OCI-LY1 (cell line): ENCODE measurements at regions not wholly inside any gene's neighbourhood (a gene's known extent, or its start where the extent isn't known, plus 50 kb on each side); places are given as distances from the start of the nearest gene placed in this dataset.

Source experiments
- H2AFZ ChIP-seq: fragments of 200-600 bp; sonication (generic), shearing (Covaris generic); 2 replicates; pipeline ENCODE4 v1.6.0; 2014; ENCODE audit warnings: antibody characterized with exemption, mild to moderate bottlenecking, low read length
- H3F3A ChIP-seq: fragments of 200-600 bp; sonication (generic), shearing (Covaris generic); 2 replicates; pipeline ENCODE4 v1.6.0; 2014; ENCODE audit warnings: mild to moderate bottlenecking, antibody characterized with exemption, low read length, moderate library complexity; ENCODE audit not compliant: insufficient read depth
- H3K27ac ChIP-seq: fragments of 200-600 bp; sonication (generic); 2 replicates; pipeline ENCODE4 v1.5.1; 2014; ENCODE audit warnings: low read length, mixed run types, mild to moderate bottlenecking, low read depth; ENCODE audit not compliant: poor library complexity, severe bottlenecking
- H3K27me3 ChIP-seq: fragments of 200-600 bp; sonication (generic); 2 replicates; pipeline ENCODE4 v1.6.0; 2014; ENCODE audit warnings: antibody characterized with exemption, mild to moderate bottlenecking, low read length, moderate library complexity; ENCODE audit not compliant: insufficient read depth
- H3K36me3 ChIP-seq: fragments of 200-600 bp; sonication (generic); 2 replicates; pipeline ENCODE4 v1.6.1; 2014; ENCODE audit warnings: mild to moderate bottlenecking, antibody characterized with exemption, low read length, moderate library complexity, mixed read lengths; ENCODE audit not compliant: insufficient read depth
- H3K4me1 ChIP-seq: fragments of 200-600 bp; sonication (generic); 2 replicates; pipeline ENCODE4 v1.5.1; 2014; ENCODE audit warnings: mild to moderate bottlenecking, low read length, moderate library complexity; ENCODE audit not compliant: insufficient read depth, severe bottlenecking
- H3K4me2 ChIP-seq: fragments of 200-600 bp; sonication (generic), shearing (Covaris generic); 2 replicates; pipeline ENCODE4 v1.6.1; 2014; ENCODE audit warnings: low read length
- H3K4me3 ChIP-seq: fragments of 200-600 bp; sonication (generic); 2 replicates; pipeline ENCODE4 v1.5.1; 2014; ENCODE audit warnings: low read length, low read depth, mild to moderate bottlenecking, mixed read lengths; ENCODE audit not compliant: poor library complexity, severe bottlenecking
- H3K79me2 ChIP-seq: fragments of 200-600 bp; shearing (Covaris generic); 2 replicates; pipeline ENCODE4 v1.6.1; 2016; ENCODE audit warnings: mixed run types, low read length, mixed read lengths; ENCODE audit not compliant: insufficient read depth
- H3K9ac ChIP-seq: fragments of 200-600 bp; sonication (generic), shearing (Covaris generic); 2 replicates; pipeline ENCODE4 v1.6.1; 2014; ENCODE audit warnings: mild to moderate bottlenecking, low read length, mixed read lengths
- H3K9me2 ChIP-seq: fragments of 200-600 bp; sonication (generic), shearing (Covaris generic); 2 replicates; pipeline ENCODE4 v1.6.1; 2014; ENCODE audit warnings: low read depth, mild to moderate bottlenecking, low read length, mixed read lengths
- H3K9me3 ChIP-seq: fragments of 200-600 bp; shearing (Covaris generic); 2 replicates; pipeline ENCODE4 v1.6.1; 2014; ENCODE audit warnings: low read length, mixed read lengths
- H4K20me1 ChIP-seq: fragments of 200-600 bp; sonication (generic), shearing (Covaris generic); 2 replicates; pipeline ENCODE4 v1.6.0; 2016; ENCODE audit warnings: mild to moderate bottlenecking, low read length; ENCODE audit not compliant: insufficient read depth
- EZH2 ChIP-seq: fragments of 200-600 bp; sonication (generic), shearing (Covaris generic); IDR thresholded peaks from 2 replicates; pipeline ENCODE4 v1.8.0; 2017; ENCODE audit warnings: borderline replicate concordance, mixed run types, mild to moderate bottlenecking, antibody characterized with exemption, low read length, moderate library complexity, mixed read lengths
- TF ChIP-seq, protein P1 (sequence below): fragments of 200-600 bp; sonication (generic), shearing (Covaris generic); IDR thresholded peaks from 2 replicates; pipeline ENCODE4 v1.5.1; 2017; ENCODE audit warnings: mild to moderate bottlenecking, antibody characterized with exemption, low read length, moderate library complexity, mixed read lengths

- TF ChIP-seq, protein P1, sequence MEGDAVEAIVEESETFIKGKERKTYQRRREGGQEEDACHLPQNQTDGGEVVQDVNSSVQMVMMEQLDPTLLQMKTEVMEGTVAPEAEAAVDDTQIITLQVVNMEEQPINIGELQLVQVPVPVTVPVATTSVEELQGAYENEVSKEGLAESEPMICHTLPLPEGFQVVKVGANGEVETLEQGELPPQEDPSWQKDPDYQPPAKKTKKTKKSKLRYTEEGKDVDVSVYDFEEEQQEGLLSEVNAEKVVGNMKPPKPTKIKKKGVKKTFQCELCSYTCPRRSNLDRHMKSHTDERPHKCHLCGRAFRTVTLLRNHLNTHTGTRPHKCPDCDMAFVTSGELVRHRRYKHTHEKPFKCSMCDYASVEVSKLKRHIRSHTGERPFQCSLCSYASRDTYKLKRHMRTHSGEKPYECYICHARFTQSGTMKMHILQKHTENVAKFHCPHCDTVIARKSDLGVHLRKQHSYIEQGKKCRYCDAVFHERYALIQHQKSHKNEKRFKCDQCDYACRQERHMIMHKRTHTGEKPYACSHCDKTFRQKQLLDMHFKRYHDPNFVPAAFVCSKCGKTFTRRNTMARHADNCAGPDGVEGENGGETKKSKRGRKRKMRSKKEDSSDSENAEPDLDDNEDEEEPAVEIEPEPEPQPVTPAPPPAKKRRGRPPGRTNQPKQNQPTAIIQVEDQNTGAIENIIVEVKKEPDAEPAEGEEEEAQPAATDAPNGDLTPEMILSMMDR = no peak
- TF ChIP-seq EZH2 = no peak
- Histone ChIP-seq H3K9me2 (no peaks in the 10 kb centered on the region), H3K4me2 (no peak overlapping the region), H3K27me3 (no peaks in the 10 kb centered on the region), H4K20me1 (no peaks in the 10 kb centered on the region), H3K9me3 (no peaks in the 10 kb centered on the region), H3K27ac (no peak overlapping the region), H3K79me2 (no peaks in the 10 kb centered on the region), H3K4me3 (no peak overlapping the region), H3K9ac (no peak overlapping the region), H3K4me1 (no peaks in the 10 kb centered on the region), H3F3A (no peaks in the 10 kb centered on the region), H2AFZ (no peak overlapping the region), H3K36me3 (no peaks in the 10 kb centered on the region)
These were observed 284.6 kb upstream of the RPS23 start for GRCh38 chr5:82562696-82563240.

DNA sequence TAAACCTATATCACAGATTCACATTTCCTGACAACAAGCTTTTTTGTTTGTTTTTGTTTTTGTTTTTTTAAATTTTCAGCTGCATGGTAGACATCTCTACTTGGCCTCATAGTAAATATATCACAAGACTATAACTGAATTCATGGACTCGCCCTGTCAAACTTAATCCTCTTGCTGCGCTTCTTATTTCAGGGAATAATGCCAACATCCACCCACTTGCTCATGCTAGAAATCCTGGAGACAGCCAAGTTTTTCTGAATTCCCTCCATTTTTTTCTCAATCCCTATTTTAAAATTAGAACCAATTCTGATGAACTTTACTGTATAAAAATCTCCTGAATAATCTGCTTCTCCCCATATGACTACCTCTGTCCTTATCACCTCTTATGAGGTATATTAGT lies 283.6 kb upstream of the RPS23 start:
- Histone ChIP-seq H3K27me3 (no peaks in the 10 kb centered on the region), H2AFZ (no peak overlapping the region), H3K9ac (no peak overlapping the region), H3K27ac (no peak overlapping the region), H3K9me2 (no peaks in the 10 kb centered on the region), H4K20me1 (no peaks in the 10 kb centered on the region), H3F3A (no peaks in the 10 kb centered on the region), H3K36me3 (no peaks in the 10 kb centered on the region), H3K4me3 (no peak overlapping the region), H3K79me2 (no peaks in the 10 kb centered on the region), H3K4me2 (no peak overlapping the region), H3K9me3 (no peaks in the 10 kb centered on the region), H3K4me1 (no peaks in the 10 kb centered on the region)
- TF ChIP-seq, protein P1 = no peak
- no peak for TF ChIP-seq EZH2

DNA sequence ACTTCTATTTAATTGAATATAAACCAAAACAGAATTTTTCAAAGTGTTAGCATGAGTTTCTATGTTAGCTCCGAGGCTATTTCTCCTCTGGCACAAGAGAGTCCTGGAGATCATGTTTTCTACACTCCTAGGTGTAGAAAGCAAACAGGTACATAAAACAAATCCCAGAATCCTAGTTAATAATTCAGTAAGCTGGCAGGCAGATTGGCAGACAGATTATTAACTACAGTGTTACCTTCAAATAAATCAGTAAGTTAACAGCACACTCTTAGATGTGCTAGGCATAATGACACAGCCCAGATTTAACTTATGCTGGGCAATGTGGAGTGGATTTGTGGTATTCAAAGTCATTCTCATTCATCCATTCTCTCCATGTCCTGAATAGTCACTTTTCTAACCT lies 282.8 kb upstream of the RPS23 start:
- no peak overlapping the region for H3K4me2 ChIP-seq
- H3K9me3 ChIP-seq = no peaks in the 10 kb centered on the region
- no peaks in the 10 kb centered on the region for H3K79me2 ChIP-seq
- no peak overlapping the region for H3K9ac ChIP-seq
- H3K36me3 ChIP-seq = no peaks in the 10 kb centered on the region
- H3K9me2 ChIP-seq = no peaks in the 10 kb centered on the region
- no peaks in the 10 kb centered on the region for H3K27me3 ChIP-seq
- H3F3A ChIP-seq = no peaks in the 10 kb centered on the region
- H3K4me3 ChIP-seq = no peak overlapping the region
- H3K27ac ChIP-seq = no peak overlapping the region
- H2AFZ ChIP-seq = no peak overlapping the region
- no peak for TF ChIP-seq EZH2
- TF ChIP-seq, protein P1 = no peak
- H4K20me1 ChIP-seq = no peaks in the 10 kb centered on the region
- H3K4me1 ChIP-seq = no peaks in the 10 kb centered on the region
